OCI-LY1 (cell line): ENCODE measurements at regions not wholly inside any gene's neighbourhood (a gene's known extent, or its start where the extent isn't known, plus 50 kb on each side); places are given as distances from the start of the nearest gene placed in this dataset.

Experiments used
- H2AFZ ChIP-seq: fragments of 200-600 bp; sonication (generic), shearing (Covaris generic); 2 replicates; pipeline ENCODE4 v1.6.0; 2014; ENCODE audit warnings: antibody characterized with exemption, mild to moderate bottlenecking, low read length
- H3F3A ChIP-seq: fragments of 200-600 bp; sonication (generic), shearing (Covaris generic); 2 replicates; pipeline ENCODE4 v1.6.0; 2014; ENCODE audit warnings: mild to moderate bottlenecking, antibody characterized with exemption, low read length, moderate library complexity; ENCODE audit not compliant: insufficient read depth
- H3K27ac ChIP-seq: fragments of 200-600 bp; sonication (generic); 2 replicates; pipeline ENCODE4 v1.5.1; 2014; ENCODE audit warnings: low read length, mixed run types, mild to moderate bottlenecking, low read depth; ENCODE audit not compliant: poor library complexity, severe bottlenecking
- H3K27me3 ChIP-seq: fragments of 200-600 bp; sonication (generic); 2 replicates; pipeline ENCODE4 v1.6.0; 2014; ENCODE audit warnings: antibody characterized with exemption, mild to moderate bottlenecking, low read length, moderate library complexity; ENCODE audit not compliant: insufficient read depth
- H3K36me3 ChIP-seq: fragments of 200-600 bp; sonication (generic); 2 replicates; pipeline ENCODE4 v1.6.1; 2014; ENCODE audit warnings: mild to moderate bottlenecking, antibody characterized with exemption, low read length, moderate library complexity, mixed read lengths; ENCODE audit not compliant: insufficient read depth
- H3K4me1 ChIP-seq: fragments of 200-600 bp; sonication (generic); 2 replicates; pipeline ENCODE4 v1.5.1; 2014; ENCODE audit warnings: mild to moderate bottlenecking, low read length, moderate library complexity; ENCODE audit not compliant: insufficient read depth, severe bottlenecking
- H3K4me2 ChIP-seq: fragments of 200-600 bp; sonication (generic), shearing (Covaris generic); 2 replicates; pipeline ENCODE4 v1.6.1; 2014; ENCODE audit warnings: low read length
- H3K4me3 ChIP-seq: fragments of 200-600 bp; sonication (generic); 2 replicates; pipeline ENCODE4 v1.5.1; 2014; ENCODE audit warnings: low read length, low read depth, mild to moderate bottlenecking, mixed read lengths; ENCODE audit not compliant: poor library complexity, severe bottlenecking
- H3K79me2 ChIP-seq: fragments of 200-600 bp; shearing (Covaris generic); 2 replicates; pipeline ENCODE4 v1.6.1; 2016; ENCODE audit warnings: mixed run types, low read length, mixed read lengths; ENCODE audit not compliant: insufficient read depth
- H3K9ac ChIP-seq: fragments of 200-600 bp; sonication (generic), shearing (Covaris generic); 2 replicates; pipeline ENCODE4 v1.6.1; 2014; ENCODE audit warnings: mild to moderate bottlenecking, low read length, mixed read lengths
- H3K9me2 ChIP-seq: fragments of 200-600 bp; sonication (generic), shearing (Covaris generic); 2 replicates; pipeline ENCODE4 v1.6.1; 2014; ENCODE audit warnings: low read depth, mild to moderate bottlenecking, low read length, mixed read lengths
- H3K9me3 ChIP-seq: fragments of 200-600 bp; shearing (Covaris generic); 2 replicates; pipeline ENCODE4 v1.6.1; 2014; ENCODE audit warnings: low read length, mixed read lengths
- H4K20me1 ChIP-seq: fragments of 200-600 bp; sonication (generic), shearing (Covaris generic); 2 replicates; pipeline ENCODE4 v1.6.0; 2016; ENCODE audit warnings: mild to moderate bottlenecking, low read length; ENCODE audit not compliant: insufficient read depth
- CTCF ChIP-seq: fragments of 200-600 bp; sonication (generic), shearing (Covaris generic); IDR thresholded peaks from 2 replicates; pipeline ENCODE4 v1.5.1; 2017; ENCODE audit warnings: mild to moderate bottlenecking, antibody characterized with exemption, low read length, moderate library complexity, mixed read lengths
- EZH2 ChIP-seq: fragments of 200-600 bp; sonication (generic), shearing (Covaris generic); IDR thresholded peaks from 2 replicates; pipeline ENCODE4 v1.8.0; 2017; ENCODE audit warnings: borderline replicate concordance, mixed run types, mild to moderate bottlenecking, antibody characterized with exemption, low read length, moderate library complexity, mixed read lengths

- H3K4me1 ChIP-seq, result no peaks in the 10 kb centered on the region
- H3K79me2 ChIP-seq, result no peaks in the 10 kb centered on the region
- H2AFZ ChIP-seq, result no peak overlapping the region
- H4K20me1 ChIP-seq, result no peaks in the 10 kb centered on the region
- H3K4me2 ChIP-seq, result no peak overlapping the region
- no peak overlapping the region for H3K9ac ChIP-seq
- no peaks in the 10 kb centered on the region for H3F3A ChIP-seq
- H3K4me3 ChIP-seq, result no peak overlapping the region
- H3K27me3 ChIP-seq, result peaks cover 6% of the 10 kb centered on the region
- H3K9me3 ChIP-seq, result no peaks in the 10 kb centered on the region
- no peak for TF ChIP-seq EZH2
- no peak for TF ChIP-seq CTCF
- no peak overlapping the region for H3K27ac ChIP-seq
- H3K9me2 ChIP-seq, result no peaks in the 10 kb centered on the region
- no peaks in the 10 kb centered on the region for H3K36me3 ChIP-seq
Measured at GRCh38 chr7:33799766-33800165, 105.6 kb upstream of the BMPER start.

- H3K9ac ChIP-seq, result no peak overlapping the region
- H3K4me2 ChIP-seq, result no peak overlapping the region
- H3K4me3 ChIP-seq, result no peak overlapping the region
- no peak overlapping the region for H3K27ac ChIP-seq
- H4K20me1 ChIP-seq, result no peaks in the 10 kb centered on the region
- no peaks in the 10 kb centered on the region for H3F3A ChIP-seq
- no peak overlapping the region for H2AFZ ChIP-seq
- no peaks in the 10 kb centered on the region for H3K9me3 ChIP-seq
- no peaks in the 10 kb centered on the region for H3K79me2 ChIP-seq
- no peaks in the 10 kb centered on the region for H3K36me3 ChIP-seq
- no peaks in the 10 kb centered on the region; the same call in 1 of the 2 replicates for H3K27me3 ChIP-seq
- TF ChIP-seq EZH2 (no peak), CTCF (no peak)
- no peaks in the 10 kb centered on the region for H3K9me2 ChIP-seq
- no peaks in the 10 kb centered on the region for H3K4me1 ChIP-seq
Measured at GRCh38 chr7:33802600-33802999, 102.7 kb upstream of the BMPER start.

- no peak overlapping the region for H3K4me3 ChIP-seq
- no peaks in the 10 kb centered on the region; the same call in 1 of the 2 replicates for H3K27me3 ChIP-seq
- no peak overlapping the region for H3K4me2 ChIP-seq
- H3F3A ChIP-seq, result no peaks in the 10 kb centered on the region
- no peaks in the 10 kb centered on the region for H3K79me2 ChIP-seq
- H3K9ac ChIP-seq, result no peak overlapping the region
- no peak for TF ChIP-seq EZH2
- TF ChIP-seq CTCF, result no peak
- H2AFZ ChIP-seq, result no peak overlapping the region
- H3K9me3 ChIP-seq, result no peaks in the 10 kb centered on the region
- no peaks in the 10 kb centered on the region for H4K20me1 ChIP-seq
- no peaks in the 10 kb centered on the region for H3K36me3 ChIP-seq
- no peak overlapping the region for H3K27ac ChIP-seq
- no peaks in the 10 kb centered on the region for H3K9me2 ChIP-seq
- H3K4me1 ChIP-seq, result no peaks in the 10 kb centered on the region
Measured at GRCh38 chr7:33804140-33804660, 101.1 kb upstream of the BMPER start.
